Activated T-helper 1 cell treated with anti-CD3 and anti-CD28 coated beads, Interleukin-12 subunit alpha, Interleukin-12 subunit beta, Interleukin-2, Interleukin-4 antibody, amounts not matched to agents 30 ng/mL and 10 ng/mL and 1 ng/mL, durations not matched to agents 14 hours and 24 hours and 36 hours (primary cell): ENCODE measurements at regions not wholly inside any gene's neighbourhood (a gene's known extent, or its start where the extent isn't known, plus 50 kb on each side); places are given as distances from the start of the nearest gene placed in this dataset.
"Not testable (repeated sequence)": the region's sequence is repeated elsewhere in the genome, so short reads cannot be mapped to it uniquely, and the experiment has no call there.

ENCODE experiments used
- DNase-seq: peaks from one replicate; pipeline ENCODE4 v3.0.0; 2021; ENCODE audit warnings: low spot score
- H3K27ac Mint-ChIP-seq: one replicate; pipeline ENCODE4 v1.8.0; 2021; ENCODE audit warnings: mild to moderate bottlenecking, mixed read lengths
- H3K27me3 Mint-ChIP-seq: one replicate; pipeline ENCODE4 v1.8.0; 2022; ENCODE audit warnings: mild to moderate bottlenecking, moderate library complexity, mixed read lengths; ENCODE audit not compliant: insufficient read depth
- H3K36me3 Mint-ChIP-seq: one replicate; pipeline ENCODE4 v1.8.0; 2021; ENCODE audit warnings: low read depth, mixed read lengths
- H3K4me1 Mint-ChIP-seq: one replicate; pipeline ENCODE4 v1.8.0; 2021; ENCODE audit warnings: low read depth, mixed read lengths
- H3K4me3 Mint-ChIP-seq: one replicate; pipeline ENCODE4 v1.8.0; 2021; ENCODE audit warnings: mild to moderate bottlenecking, moderate library complexity, mixed read lengths
- H3K9me3 Mint-ChIP-seq: one replicate; pipeline ENCODE4 v1.8.0; 2021; ENCODE audit warnings: mixed read lengths
- intact Hi-C: fragments of 100-400 bp; cut with micrococcal nuclease; formaldehyde crosslinking; loops from one replicate; pipeline ENCODE4 v1.15.1; 2024

GRCh38 chr19:30289336-30289735, 82.8 kb upstream of the ZNF536 start:
- no peaks in the 10 kb centered on the region for H3K36me3 Mint-ChIP-seq
- H3K9me3 Mint-ChIP-seq = peaks cover 7% of the 10 kb centered on the region
- H3K4me1 Mint-ChIP-seq = no peaks in the 10 kb centered on the region
- H3K27me3 Mint-ChIP-seq = no peaks in the 10 kb centered on the region
- intact Hi-C loops = no loop called here
- DNase-seq = no peak
- H3K27ac Mint-ChIP-seq = no peak overlapping the region
- H3K4me3 Mint-ChIP-seq = no peak overlapping the region

GRCh38 chr19:30290805-30291204, 81.4 kb upstream of the ZNF536 start:
- H3K36me3 Mint-ChIP-seq, H3K27me3 Mint-ChIP-seq, H3K27ac Mint-ChIP-seq, DNase-seq, intact Hi-C loops, H3K4me3 Mint-ChIP-seq, H3K4me1 Mint-ChIP-seq, H3K9me3 Mint-ChIP-seq: not testable (repeated sequence)

- Mint-ChIP-seq H3K4me1 (no peaks in the 10 kb centered on the region), H3K27ac (no peak overlapping the region), H3K27me3 (no peaks in the 10 kb centered on the region), H3K9me3 (no peaks in the 10 kb centered on the region), H3K36me3 (no peaks in the 10 kb centered on the region), H3K4me3 (no peak overlapping the region)
- DNase-seq = no peak
- intact Hi-C loops = no loop called here
Measured at GRCh38 chr19:30293051-30293785, 79.0 kb upstream of the ZNF536 start.

DNA sequence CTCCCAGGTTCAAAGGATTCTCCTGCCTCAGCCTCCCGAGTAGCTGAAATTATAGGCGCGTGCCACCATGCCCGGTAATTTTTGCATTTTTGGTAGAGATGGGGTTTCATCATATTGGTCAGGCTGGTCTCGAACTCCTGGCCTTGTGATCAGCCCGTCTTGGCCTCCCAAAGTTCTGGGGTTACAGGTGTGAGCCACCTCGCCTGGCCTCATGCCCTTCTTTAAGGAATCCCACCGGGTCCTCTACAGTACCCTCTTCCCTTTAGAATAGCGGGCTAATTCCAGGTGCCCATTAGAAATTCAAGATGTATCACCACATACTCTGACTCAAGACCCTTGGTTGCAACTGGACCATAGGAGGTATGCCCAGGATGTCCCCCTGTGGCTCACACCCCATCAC, 74.2 kb upstream of the ZNF536 start:
- Mint-ChIP-seq H3K27ac (no peak overlapping the region), H3K27me3 (no peaks in the 10 kb centered on the region), H3K4me3 (no peak overlapping the region), H3K4me1 (no peaks in the 10 kb centered on the region), H3K36me3 (no peaks in the 10 kb centered on the region), H3K9me3 (no peaks in the 10 kb centered on the region)
- DNase-seq = no peak
- intact Hi-C loops = no loop called here

- Mint-ChIP-seq H3K27me3 (no peaks in the 10 kb centered on the region), H3K36me3 (no peaks in the 10 kb centered on the region), H3K27ac (no peak overlapping the region), H3K4me3 (no peak overlapping the region), H3K4me1 (no peaks in the 10 kb centered on the region), H3K9me3 (no peaks in the 10 kb centered on the region)
- intact Hi-C loops = no loop called here
- DNase-seq = no peak
Measured at GRCh38 chr19:30303131-30303654, 69.0 kb upstream of the ZNF536 start.

- DNase-seq = no peak
- intact Hi-C loops = no loop called here
- H3K4me3 Mint-ChIP-seq = no peak overlapping the region
- no peaks in the 10 kb centered on the region for H3K4me1 Mint-ChIP-seq
- H3K27ac Mint-ChIP-seq = no peak overlapping the region
- no peaks in the 10 kb centered on the region for H3K27me3 Mint-ChIP-seq
- no peaks in the 10 kb centered on the region for H3K36me3 Mint-ChIP-seq
- H3K9me3 Mint-ChIP-seq = no peaks in the 10 kb centered on the region
Measured at GRCh38 chr19:30304540-30304939, 67.6 kb upstream of the ZNF536 start.

DNA sequence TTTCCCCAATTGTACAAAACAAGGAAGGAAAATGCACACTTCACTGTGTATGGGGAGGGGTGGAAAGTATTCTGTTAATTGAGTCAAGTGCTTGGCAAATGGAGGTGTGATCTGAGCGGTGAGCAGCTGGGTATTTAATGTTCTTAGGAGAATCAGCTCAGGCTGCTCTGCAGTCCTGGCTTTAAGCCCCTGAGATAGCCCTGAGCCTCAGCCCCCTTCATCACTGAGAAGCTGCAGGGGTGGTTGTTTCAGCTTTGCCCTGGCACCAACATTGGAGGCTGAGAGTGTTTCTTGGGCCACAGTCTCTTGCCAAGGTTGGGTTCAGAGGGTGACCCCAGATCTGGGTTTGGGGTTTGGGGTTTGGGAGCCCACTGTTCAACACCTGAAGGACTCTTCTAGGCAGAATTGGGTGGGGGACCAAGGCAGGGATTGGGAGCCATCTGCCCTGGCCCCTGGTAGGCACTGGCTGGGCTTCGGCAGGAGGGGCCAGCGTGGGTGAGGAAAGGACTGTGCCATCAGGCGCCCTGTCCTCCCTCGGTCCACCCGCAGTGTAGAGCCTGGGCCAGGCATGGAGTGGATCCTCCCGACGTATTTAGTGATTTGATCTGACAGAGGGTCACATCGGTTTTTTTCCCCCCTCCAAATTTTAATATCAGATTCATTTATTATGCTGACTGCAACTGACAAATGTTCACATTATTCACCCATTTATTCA, 66.7 kb upstream of the ZNF536 start:
- no peak for DNase-seq
- no peak overlapping the region for H3K4me3 Mint-ChIP-seq
- H3K36me3 Mint-ChIP-seq = no peaks in the 10 kb centered on the region
- no peaks in the 10 kb centered on the region for H3K4me1 Mint-ChIP-seq
- intact Hi-C loops = no loop called here
- H3K9me3 Mint-ChIP-seq = no peaks in the 10 kb centered on the region
- no peak overlapping the region for H3K27ac Mint-ChIP-seq
- no peaks in the 10 kb centered on the region for H3K27me3 Mint-ChIP-seq

GRCh38 chr19:30307191-30307974, 64.8 kb upstream of the ZNF536 start:
- Mint-ChIP-seq H3K4me3 (no peak overlapping the region), H3K36me3 (no peaks in the 10 kb centered on the region), H3K27me3 (no peaks in the 10 kb centered on the region), H3K4me1 (no peaks in the 10 kb centered on the region), H3K27ac (no peak overlapping the region), H3K9me3 (no peaks in the 10 kb centered on the region)
- no peak for DNase-seq
- intact Hi-C loops = no loop called here

DNA sequence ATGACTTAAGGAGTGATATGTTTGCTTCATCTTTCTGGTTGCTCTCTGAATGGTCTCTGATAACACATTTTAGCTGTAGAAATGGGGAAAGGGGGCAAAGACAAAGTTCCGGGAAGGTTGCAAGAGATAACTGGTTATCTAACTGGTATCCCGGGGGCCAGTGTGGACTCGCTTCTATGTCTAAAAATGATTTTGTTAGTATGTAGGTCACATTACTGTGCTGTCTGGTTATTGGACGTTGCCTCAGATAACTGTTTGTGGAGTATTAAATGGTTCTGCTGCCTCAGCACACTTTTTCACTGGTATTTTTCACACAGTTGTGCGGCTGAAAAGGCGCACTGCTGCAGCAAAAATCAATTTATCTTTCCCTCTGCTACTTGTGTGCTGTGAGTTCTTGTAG, 63.0 kb upstream of the ZNF536 start:
- H3K4me1 Mint-ChIP-seq = no peaks in the 10 kb centered on the region
- intact Hi-C loops = no loop called here
- no peak for DNase-seq
- H3K27me3 Mint-ChIP-seq = no peaks in the 10 kb centered on the region
- no peaks in the 10 kb centered on the region for H3K36me3 Mint-ChIP-seq
- no peak overlapping the region for H3K27ac Mint-ChIP-seq
- no peaks in the 10 kb centered on the region for H3K9me3 Mint-ChIP-seq
- H3K4me3 Mint-ChIP-seq = no peak overlapping the region

GRCh38 chr19:30309905-30310601, 62.1 kb upstream of the ZNF536 start:
- no peaks in the 10 kb centered on the region for H3K4me1 Mint-ChIP-seq
- H3K4me3 Mint-ChIP-seq = no peak overlapping the region
- peaks cover 2% of the 10 kb centered on the region for H3K9me3 Mint-ChIP-seq
- H3K27ac Mint-ChIP-seq = no peak overlapping the region
- intact Hi-C loops = no loop called here
- no peak for DNase-seq
- H3K27me3 Mint-ChIP-seq = no peaks in the 10 kb centered on the region
- H3K36me3 Mint-ChIP-seq = no peaks in the 10 kb centered on the region

DNA sequence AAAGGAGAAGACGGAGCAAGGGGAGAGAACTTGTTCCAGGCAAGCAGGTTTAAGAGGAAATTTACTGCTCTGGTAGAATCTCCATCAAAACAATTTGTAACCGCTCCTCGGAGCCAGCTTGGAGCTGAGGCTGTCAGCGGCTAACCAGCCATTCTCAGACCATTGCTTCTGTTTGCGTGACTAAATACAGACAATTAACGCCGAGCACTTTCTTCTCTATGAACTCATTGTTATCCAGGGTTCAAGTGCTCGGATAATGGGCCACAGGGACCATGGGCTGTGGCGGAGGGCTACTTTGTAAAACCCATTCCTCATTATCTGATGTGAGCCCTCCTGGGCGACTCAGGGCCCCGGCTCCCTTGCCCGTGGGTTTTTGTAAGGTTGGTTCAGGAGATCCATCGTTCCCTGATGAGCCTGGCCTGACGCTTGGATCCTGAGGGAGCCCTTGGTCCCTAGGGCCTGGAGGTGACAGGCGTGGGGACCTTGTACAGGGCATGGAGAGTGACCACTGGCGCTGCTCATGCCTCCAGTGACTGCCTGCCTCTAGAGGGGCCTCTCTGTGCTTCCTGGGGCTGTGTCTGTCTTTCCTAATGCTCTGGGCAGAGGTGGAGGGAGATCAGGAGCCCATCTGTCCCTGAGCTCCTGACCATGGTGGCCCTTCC, 61.5 kb upstream of the ZNF536 start:
- H3K27ac Mint-ChIP-seq = no peak overlapping the region
- no peaks in the 10 kb centered on the region for H3K4me1 Mint-ChIP-seq
- no peaks in the 10 kb centered on the region for H3K36me3 Mint-ChIP-seq
- H3K9me3 Mint-ChIP-seq = peaks cover 4% of the 10 kb centered on the region
- H3K4me3 Mint-ChIP-seq = no peak overlapping the region
- DNase-seq = no peak
- intact Hi-C loops = no loop called here
- H3K27me3 Mint-ChIP-seq = no peaks in the 10 kb centered on the region

GRCh38 chr19:30311911-30312310, 60.3 kb upstream of the ZNF536 start:
- Mint-ChIP-seq H3K27ac (no peak overlapping the region), H3K9me3 (peaks cover 4% of the 10 kb centered on the region), H3K4me1 (no peaks in the 10 kb centered on the region), H3K36me3 (no peaks in the 10 kb centered on the region), H3K27me3 (no peaks in the 10 kb centered on the region), H3K4me3 (no peak overlapping the region)
- intact Hi-C loops = no loop called here
- DNase-seq = no peak
